NCI-H460 (cell line): ENCODE measurements at regions not wholly inside any gene's neighbourhood (a gene's known extent, or its start where the extent isn't known, plus 50 kb on each side); places are given as distances from the start of the nearest gene placed in this dataset.

Experiments
- DNase-seq: peaks from one replicate; pipeline ENCODE4 v3.0.0-alpha.2; 2016; ENCODE audit warnings: low read depth; ENCODE audit errors: extremely low read depth

DNA sequence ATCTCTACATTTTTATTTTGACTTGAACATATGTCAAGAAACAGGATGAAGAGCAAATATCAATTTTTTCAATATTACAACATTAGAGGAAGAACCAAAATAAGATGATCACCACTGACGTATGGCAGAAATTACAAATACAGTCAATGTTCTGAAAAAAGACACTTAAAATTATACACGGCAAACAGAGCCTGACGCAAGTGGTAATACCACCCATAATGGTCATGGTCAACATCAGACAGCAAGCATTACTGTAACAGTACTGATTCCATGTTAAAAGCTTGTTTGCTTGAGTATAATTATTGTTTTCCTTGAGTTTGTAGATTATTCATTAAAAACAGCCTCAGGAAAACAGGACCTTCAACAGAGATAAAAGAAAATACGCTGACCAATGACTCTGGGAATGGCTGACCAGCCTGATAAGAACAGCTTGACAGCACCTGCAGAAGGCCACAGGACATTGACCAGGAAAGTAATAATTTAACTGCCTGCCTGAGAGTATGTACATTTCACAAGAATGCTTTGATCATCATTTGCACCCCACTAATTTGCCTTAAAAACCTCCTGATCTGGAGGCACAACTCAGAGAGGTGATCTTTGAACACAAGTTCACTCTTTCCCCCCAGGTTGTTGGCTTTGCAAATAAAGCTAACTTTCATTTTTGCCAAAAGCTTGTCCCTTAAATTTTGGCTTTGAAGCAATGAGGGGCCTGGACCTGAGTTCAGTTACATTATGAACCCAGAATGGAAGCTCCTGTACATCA lies 187.3 kb downstream of the IPO8 start:
- no peak for DNase-seq

GRCh38 chr12:30507576-30507975 lies 188.1 kb downstream of the IPO8 start:
- DNase-seq: no peak

DNA sequence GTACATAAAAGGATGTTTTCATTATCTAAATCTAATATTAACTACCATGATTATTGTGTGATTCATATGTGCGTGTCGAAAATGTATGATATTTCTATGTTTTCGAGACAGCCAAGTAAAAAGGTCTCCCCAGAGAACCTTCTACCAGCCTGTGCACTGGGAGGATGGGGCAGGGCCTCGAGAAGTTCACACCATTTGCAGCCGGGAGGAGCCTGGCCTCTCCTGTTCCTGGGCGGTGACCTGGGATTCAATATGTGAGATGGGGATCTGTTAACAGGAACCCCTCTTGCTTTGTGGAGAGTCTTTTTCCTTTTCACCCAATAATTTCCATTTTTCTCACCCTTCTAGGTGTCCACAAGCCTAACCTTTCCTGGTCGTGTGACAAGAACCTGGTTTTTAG lies 189.3 kb downstream of the IPO8 start:
- DNase-seq: no peak

DNA sequence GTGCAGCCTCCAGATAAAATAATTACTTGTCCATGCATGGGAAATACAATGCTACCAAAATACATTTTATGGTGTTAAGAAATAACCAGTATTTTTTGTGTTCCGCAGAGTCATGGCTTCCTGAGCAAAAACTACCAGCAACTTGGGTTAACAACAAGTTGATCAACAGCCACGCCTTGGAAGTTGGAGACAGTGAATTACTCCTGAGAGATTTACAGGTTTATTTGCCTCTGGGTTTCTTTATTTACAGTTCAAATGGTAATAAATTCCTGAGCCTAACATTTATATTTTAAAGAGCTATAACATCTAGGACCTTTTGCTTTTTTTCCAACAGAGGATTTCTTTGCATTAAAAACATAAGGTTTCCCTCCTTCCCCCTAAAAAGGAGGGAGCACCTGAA lies 194.0 kb downstream of the IPO8 start:
- DNase-seq: no peak

- DNase-seq: no peak
These were observed 195.1 kb downstream of the IPO8 start for GRCh38 chr12:30500532-30500931.

- no peak for DNase-seq
These were observed 210.3 kb downstream of the IPO8 start for GRCh38 chr12:30485230-30485890.

DNA sequence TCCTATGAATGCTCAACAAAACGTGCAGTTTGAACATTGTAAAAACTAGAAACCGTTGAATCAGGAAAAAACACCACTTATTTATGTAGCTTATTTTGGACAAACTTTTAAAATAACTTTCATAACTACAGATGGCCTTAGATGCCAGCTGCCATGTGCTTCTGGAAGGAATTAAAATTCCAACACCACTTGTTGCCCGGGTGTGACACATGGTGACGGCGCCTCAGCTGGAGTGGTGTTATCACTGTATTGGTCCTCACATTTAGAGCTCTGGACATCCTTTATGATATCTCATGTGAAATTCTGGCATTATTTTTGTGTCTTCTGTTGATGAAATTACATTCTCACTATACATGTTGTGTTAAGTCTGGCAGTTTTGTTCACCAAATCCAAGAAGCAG lies 211.0 kb downstream of the IPO8 start:
- DNase-seq: no peak

GRCh38 chr12:30482650-30483049 lies 213.0 kb downstream of the IPO8 start:
- no peak for DNase-seq

DNA sequence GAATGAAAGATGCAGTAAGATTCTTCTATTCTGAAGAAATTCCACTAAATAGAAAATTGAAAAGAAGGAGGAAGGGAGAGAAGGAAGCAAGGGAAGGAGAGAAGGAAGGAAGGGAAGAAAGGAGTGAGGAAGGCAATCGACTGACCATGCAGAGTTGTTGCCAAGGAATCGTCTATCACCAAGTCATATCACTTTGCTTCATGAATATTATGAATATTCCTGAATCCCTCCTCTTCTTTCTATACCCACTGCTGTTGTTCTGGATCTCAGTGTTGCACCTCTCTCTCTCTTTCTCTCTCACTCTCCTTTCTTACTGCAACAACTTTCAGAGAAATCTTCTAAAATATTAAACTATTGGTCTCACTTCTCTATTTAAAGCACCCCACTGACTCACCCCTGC lies 222.4 kb downstream of the IPO8 start:
- DNase-seq: no peak

DNA sequence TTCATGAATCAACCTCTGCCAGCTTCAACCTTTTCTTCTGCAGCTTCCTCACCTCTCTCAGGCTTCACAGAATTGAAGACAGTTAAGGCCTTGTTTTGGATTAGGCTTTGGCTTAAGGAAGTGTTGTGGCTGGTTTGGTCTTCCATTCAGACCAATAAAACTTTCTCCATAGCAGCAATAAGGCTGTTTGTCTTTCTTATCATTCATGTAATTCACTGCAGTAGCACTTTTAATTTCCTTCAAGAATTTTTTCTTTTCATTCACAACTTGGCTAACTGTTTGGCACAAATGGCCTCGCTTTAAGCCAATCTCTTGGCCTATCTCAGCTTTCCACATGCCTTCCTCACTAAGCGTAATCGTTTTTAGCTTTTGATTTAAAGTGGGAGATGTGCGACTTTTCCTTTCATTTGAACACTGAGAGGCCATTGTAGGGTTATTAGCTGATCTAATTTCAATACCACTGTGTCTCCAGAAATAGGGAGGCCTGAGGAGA lies 229.5 kb downstream of the IPO8 start:
- DNase-seq: no peak

- DNase-seq: no peak
These were observed 232.0 kb downstream of the IPO8 start for GRCh38 chr12:30463636-30464035.

DNA sequence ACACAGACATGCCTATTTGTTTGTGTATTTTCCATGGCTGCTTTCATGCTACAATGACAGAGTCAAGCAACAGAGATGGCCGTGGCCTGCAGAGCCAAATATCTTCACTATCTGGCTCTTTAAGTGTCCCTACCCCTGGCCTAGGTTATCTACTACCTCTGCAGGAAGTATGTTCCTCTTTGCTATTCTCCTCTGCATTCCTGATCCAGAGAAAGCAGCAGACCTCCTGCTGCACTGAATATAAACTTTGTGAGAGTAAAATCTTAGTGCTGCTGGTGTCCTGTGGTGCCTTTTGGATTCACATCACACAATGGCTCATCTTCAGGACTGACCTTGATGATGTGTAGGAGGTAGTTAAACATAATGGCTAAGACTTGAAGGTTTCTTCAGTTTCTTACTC lies 233.4 kb downstream of the IPO8 start:
- no peak for DNase-seq

GRCh38 chr12:30461026-30461615 lies 234.5 kb downstream of the IPO8 start:
- DNase-seq: no peak

DNA sequence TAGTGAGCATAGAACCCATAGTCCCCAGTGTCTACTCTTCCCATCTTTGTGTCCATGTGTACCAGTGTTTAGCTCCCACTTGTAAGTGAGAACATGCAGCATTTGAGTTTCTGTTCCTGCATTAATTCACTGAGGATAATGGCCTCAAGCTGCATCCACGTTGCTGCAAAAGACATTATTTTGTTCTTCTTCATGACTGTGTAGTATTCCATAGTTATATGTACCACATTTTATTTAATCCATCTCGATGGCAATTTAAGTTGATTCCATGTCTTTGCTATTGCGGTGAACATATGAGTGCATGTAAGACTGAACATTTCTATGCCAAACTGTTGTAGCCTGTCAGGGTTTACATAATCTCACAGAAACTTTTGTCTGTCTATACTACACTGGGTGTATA lies 237.2 kb downstream of the IPO8 start:
- DNase-seq: no peak

DNA sequence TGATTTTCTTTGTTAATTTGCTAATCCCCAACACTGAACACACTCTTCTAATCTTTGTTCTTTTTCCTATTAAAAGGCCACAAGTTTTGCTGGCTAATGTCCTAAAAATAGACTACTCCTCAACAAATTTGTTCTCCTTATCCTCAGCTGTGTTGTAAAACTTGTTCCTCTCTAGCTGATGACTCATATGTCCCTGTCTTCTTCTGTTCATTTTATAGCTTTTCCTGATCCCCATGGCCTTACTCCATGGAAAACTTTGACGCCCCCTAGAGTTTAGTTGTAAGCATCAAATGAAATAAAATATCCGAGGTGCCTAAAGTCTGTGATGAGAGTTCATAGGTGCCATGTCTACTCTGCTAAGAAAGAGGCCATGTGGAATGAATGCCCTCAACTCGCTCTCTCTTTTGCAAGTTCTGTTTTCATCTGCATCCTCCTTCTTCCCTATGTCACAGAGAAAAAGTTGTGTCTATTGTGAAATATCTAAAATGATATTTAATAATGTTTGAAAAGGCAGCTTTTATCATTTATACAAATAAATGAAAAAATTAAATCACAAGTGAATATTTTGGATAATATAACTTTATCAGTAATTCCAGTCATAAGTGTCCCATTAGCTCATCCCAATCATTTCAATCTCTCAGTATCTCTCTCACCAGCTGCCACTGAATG lies 237.9 kb downstream of the IPO8 start:
- DNase-seq: peak; percentile 8

DNA sequence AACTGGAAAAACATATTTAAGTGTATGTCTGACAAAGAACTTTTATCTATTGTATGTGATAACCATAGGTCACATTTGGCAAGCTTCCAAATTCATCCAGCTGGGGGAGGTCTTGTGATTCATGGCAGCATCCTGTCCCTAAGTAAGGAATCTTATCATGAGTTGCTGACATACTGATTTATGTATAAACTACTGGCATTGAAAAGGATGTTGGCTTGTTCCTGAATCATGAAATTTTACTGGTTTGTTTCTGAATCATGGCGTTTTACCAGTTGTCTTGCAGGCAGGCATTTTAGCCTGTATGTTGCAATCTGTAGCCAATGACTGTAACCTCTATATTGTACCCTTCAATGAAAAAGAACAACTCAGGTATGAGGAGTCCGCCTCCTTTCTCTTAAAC lies 244.8 kb downstream of the IPO8 start:
- DNase-seq: no peak

GRCh38 chr12:30450226-30450625 lies 245.4 kb downstream of the IPO8 start:
- no peak for DNase-seq

DNA sequence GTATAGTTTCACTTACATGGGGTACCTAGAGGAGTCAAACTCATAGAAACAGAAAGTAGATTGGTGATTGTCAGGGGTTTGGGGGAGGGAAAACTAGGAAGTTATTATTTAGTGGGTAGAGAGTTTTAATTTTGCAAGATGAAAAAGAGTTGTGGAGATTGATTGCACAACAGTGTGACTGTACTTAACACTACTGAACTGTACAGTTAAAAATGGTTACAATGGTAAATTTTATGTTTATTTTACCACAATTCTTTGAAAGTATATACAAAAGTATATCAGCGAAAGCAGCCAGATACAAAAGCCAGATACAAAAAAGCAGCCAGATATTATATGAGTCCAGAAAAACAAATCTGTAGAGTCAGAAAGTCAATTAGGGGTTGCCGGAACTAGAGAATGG lies 247.6 kb downstream of the IPO8 start:
- DNase-seq: no peak

DNA sequence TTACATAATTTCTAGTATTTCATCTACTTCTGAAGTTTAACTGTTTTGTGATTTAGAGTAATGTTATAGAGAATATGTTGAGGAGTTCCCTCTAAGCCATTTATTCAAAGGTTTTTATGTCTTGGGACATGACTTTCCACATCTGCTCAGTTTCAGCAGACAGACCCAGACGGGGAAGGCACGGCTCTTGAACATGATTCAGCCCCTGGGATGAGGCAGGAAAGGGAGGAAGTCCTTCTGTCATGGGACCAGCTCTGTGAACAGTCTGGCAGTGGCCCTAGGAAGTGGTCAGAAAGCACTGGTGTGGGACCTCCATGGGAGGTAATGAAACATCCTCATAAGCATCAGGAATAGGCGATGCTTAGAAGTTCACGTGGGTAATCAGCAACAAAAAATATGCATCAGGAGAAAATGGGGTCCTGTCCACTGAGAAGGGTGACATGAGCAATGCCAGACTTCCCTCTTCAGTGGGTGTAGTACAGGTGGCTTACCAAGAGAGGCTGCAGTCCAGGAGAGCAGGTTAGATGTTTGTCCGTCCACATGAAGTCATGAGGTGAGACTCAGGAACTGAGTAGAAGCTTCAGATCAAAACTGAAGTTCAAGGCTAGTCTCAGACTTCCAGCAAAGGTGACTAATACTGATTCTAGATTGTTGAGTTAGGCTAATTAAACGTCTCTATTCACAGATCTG lies 248.5 kb downstream of the IPO8 start:
- no peak for DNase-seq

DNA sequence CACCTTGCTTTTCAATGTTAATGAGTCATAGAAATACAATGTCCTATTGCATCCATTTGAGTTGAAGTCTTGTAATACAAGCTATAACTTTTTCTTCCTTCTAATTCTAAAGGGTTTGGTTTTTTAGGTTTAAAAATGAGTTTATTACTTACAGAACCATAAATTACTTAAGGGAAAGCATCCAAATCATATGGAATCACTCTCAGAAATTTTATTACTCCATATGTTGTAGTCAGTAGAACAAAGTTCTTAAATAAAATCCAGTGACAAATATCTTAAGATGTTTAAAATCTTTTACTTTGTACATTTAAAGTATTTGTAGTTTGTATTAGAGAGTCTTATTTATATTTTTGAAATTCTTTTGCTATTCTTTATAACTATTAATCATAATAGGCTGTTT lies 253.2 kb downstream of the IPO8 start:
- DNase-seq: no peak
